Kidney (tissue), 13 donors: ENCODE measurements at regions not wholly inside any gene's neighbourhood (a gene's known extent, or its start where the extent isn't known, plus 50 kb on each side); places are given as distances from the start of the nearest gene placed in this dataset.

Experiments used
- DNase-seq, 5 donors: peaks; one replicate each; pipeline ENCODE4 v3.0.0-alpha.2; 2013 to 2020
- FAIRE-seq: peaks from 2 replicates; lab custom pipeline; 2012; peaks lifted over from hg19 to GRCh38; lab: Jason Lieb, UNC
- H3K27ac ChIP-seq, 2 donors: one replicate each; pipeline ENCODE4 v1.7.0; 2013; ENCODE audit warnings: low read depth in 2 of 2, low read length in 2 of 2, inconsistent platforms in 1 of 2
- H3K27me3 ChIP-seq: one replicate; pipeline ENCODE4 v1.7.1; 2013; ENCODE audit warnings: low read length, inconsistent platforms; ENCODE audit not compliant: control insufficient read depth, insufficient read depth
- H3K36me3 ChIP-seq, 3 donors: one replicate each; pipeline versions ENCODE4 v1.7.0 to v1.7.1; 2013; ENCODE audit warnings: low read length in 3 of 3, control low read depth in 1 of 3, inconsistent platforms in 1 of 3; ENCODE audit not compliant: insufficient read depth in 3 of 3, control insufficient read depth in 2 of 3
- H3K4me1 ChIP-seq, 3 donors: one replicate each; pipeline versions ENCODE4 v1.7.0 to v1.7.1; 2013; ENCODE audit warnings: low read length in 3 of 3, inconsistent platforms in 1 of 3, low read depth in 1 of 3; ENCODE audit not compliant: control insufficient read depth in 2 of 3, insufficient read depth in 2 of 3
- H3K4me3 ChIP-seq, 3 donors: one replicate each; pipeline versions ENCODE4 v1.7.0 to v1.8.1; 2013; ENCODE audit warnings: low read length in 3 of 3, control low read depth in 1 of 3, inconsistent platforms in 1 of 3
- H3K9ac ChIP-seq, 3 donors: one replicate each; pipeline versions ENCODE4 v1.7.0 to v1.7.1; 2013; ENCODE audit warnings: low read length in 3 of 3, control low read depth in 1 of 3, inconsistent platforms in 1 of 3
- H3K9me3 ChIP-seq, 3 donors: one replicate each; pipeline versions ENCODE4 v1.7.0 to v1.7.1; 2013; ENCODE audit warnings: low read length in 3 of 3, control low read depth in 1 of 3, inconsistent platforms in 1 of 3; ENCODE audit not compliant: control insufficient read depth in 2 of 3, insufficient read depth in 1 of 3
- intact Hi-C: fragments of 100-400 bp; cut with DNase I; formaldehyde crosslinking; loops from one replicate; pipeline ENCODE4 v1.11.1; 2022
- TF ChIP-seq, protein P1 (sequence below): IDR thresholded peaks from 3 replicates; pipeline ENCODE4 v1.5.1; 2012; ENCODE audit warnings: mild to moderate bottlenecking, moderate library complexity, borderline replicate concordance; ENCODE audit not compliant: insufficient read depth; ENCODE audit errors: extremely low read depth
- donor health status: control.
- donor health status: control.
- donor health status: control.
- donor health status: control.
- donor health status: control.
- donor health status: DM: yes; HTN: yes; CAD: no.
- donor health status: Normal renal cell carcinoma (clear cell type).

DNA sequence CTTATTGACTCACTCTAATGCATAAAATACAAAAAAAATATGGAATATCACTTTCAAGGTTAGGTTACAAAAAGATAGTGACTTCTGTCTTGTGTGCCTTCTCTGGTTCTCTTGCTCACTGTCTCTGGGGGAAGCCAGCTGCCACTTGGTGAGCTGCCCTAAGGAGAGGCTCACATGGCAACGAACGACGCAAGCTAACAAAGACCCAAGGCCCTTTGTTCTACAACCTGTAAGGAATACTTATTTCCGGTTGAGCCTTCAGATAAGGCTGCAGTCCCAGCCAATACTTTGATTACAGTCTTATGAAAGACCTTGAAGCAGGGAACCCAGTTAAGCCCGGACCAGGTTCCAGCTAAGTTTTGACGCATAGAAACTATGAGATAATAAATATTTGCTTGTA, 242.4 kb upstream of the TBX3 start:
- DNase-seq (no peak), FAIRE-seq (no peak)
- intact Hi-C loops = no loop called here
- H3K4me3 ChIP-seq = no peak overlapping the region
- no peak overlapping the region for H3K9ac ChIP-seq
- no peaks in the 10 kb centered on the region for H3K36me3 ChIP-seq
- H3K27me3 ChIP-seq = no peaks in the 10 kb centered on the region
- TF ChIP-seq, protein P1, sequence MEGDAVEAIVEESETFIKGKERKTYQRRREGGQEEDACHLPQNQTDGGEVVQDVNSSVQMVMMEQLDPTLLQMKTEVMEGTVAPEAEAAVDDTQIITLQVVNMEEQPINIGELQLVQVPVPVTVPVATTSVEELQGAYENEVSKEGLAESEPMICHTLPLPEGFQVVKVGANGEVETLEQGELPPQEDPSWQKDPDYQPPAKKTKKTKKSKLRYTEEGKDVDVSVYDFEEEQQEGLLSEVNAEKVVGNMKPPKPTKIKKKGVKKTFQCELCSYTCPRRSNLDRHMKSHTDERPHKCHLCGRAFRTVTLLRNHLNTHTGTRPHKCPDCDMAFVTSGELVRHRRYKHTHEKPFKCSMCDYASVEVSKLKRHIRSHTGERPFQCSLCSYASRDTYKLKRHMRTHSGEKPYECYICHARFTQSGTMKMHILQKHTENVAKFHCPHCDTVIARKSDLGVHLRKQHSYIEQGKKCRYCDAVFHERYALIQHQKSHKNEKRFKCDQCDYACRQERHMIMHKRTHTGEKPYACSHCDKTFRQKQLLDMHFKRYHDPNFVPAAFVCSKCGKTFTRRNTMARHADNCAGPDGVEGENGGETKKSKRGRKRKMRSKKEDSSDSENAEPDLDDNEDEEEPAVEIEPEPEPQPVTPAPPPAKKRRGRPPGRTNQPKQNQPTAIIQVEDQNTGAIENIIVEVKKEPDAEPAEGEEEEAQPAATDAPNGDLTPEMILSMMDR = no peak
- H3K4me1 ChIP-seq = no peaks in the 10 kb centered on the region
- peaks cover 0 to 4% (median 2%) of the 10 kb centered on the region in 3 donors for H3K9me3 ChIP-seq
- no peak overlapping the region for H3K27ac ChIP-seq

DNA sequence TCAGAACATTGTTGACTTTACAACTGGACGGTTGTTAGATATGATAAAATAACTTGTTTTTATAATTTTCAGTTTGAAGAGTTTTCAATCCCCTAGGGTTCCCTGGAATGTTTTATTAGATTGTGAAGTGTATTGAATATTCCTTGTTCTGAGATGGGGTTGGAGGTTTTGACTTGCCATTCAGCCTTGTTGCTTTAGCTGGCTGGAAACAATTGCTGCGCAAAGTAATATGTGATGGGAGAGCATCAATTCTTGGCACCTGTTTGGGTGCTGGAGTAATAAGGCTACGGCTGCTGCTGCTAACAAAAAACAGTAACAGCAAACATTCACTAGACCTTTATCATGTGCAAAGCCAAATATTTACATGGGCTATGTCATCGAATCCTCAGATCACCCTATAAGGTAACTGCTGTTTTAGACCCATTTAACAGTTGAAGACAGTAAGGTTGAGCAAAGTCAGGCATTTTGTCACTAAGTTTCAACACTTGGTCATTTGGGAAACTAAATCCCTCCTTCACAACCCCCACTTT, 241.0 kb upstream of the TBX3 start:
- Histone ChIP-seq H3K4me1 (no peaks in the 10 kb centered on the region), H3K27me3 (no peaks in the 10 kb centered on the region), H3K9me3 (peaks cover 0 to 4% (median 0%) of the 10 kb centered on the region in 3 donors), H3K9ac (no peak overlapping the region), H3K27ac (no peak overlapping the region), H3K4me3 (no peak overlapping the region), H3K36me3 (no peaks in the 10 kb centered on the region)
- TF ChIP-seq, protein P1 = no peak
- FAIRE-seq (no peak), DNase-seq (no peak)
- intact Hi-C loops = no loop called here

DNA sequence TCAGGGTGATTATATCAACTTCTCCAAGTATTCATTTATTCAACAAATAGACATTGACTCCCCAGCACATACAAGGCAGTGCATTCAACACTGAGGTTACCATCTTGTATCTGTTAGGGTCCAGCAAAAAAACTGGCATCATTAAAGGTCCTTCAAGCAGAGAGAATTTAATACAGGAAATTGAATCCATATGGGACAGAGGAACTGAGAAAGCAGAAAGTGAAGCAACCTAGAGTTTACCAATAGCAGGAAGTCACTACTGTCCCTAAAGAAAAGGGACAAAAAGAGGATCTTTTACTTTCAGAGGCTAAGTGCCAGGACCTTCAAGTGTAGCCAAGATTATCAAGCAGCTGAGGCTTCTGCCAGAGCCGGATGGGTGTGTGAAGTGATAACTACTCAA, 237.8 kb upstream of the TBX3 start:
- Histone ChIP-seq H3K9ac (no peak overlapping the region), H3K27me3 (no peaks in the 10 kb centered on the region), H3K4me3 (no peak overlapping the region), H3K9me3 (peaks cover 0 to 8% (median 0%) of the 10 kb centered on the region in 3 donors), H3K27ac (no peak overlapping the region), H3K36me3 (no peaks in the 10 kb centered on the region), H3K4me1 (no peaks in the 10 kb centered on the region)
- TF ChIP-seq, protein P1 = no peak
- FAIRE-seq (no peak), DNase-seq (no peak)
- intact Hi-C loops = no loop called here
